Activated naive CD8-positive, alpha-beta T cell treated with anti-CD3 and anti-CD28 coated beads, Interleukin-2, amount 10 ng/mL, durations not matched to agents 7 days and 5 days (primary cell): ENCODE measurements at regions not wholly inside any gene's neighbourhood (a gene's known extent, or its start where the extent isn't known, plus 50 kb on each side); places are given as distances from the start of the nearest gene placed in this dataset.

Source experiments
- ATAC-seq: fragments of 150-1000 bp; cut with Tn5 transposase; one replicate; pipeline ENCODE4 v1.10.0; 2021; ENCODE audit warnings: low read depth, moderate library complexity
- POLR2A ChIA-PET: fragments of 350-600 bp; sonication (Branson Sonifier 250); formaldehyde crosslinking; loops from one replicate; lab custom pipeline; 2021; ENCODE audit warnings: antibody characterized with exemption; lab: Charles Lee
- DNase-seq: peaks from one replicate; pipeline ENCODE4 v3.0.0; 2021
- H3K27ac Mint-ChIP-seq: one replicate; pipeline ENCODE4 v1.8.0; 2022; ENCODE audit warnings: mild to moderate bottlenecking, mixed read lengths
- H3K27me3 Mint-ChIP-seq: one replicate; pipeline ENCODE4 v1.8.0; 2022; ENCODE audit warnings: mild to moderate bottlenecking, moderate library complexity, mixed read lengths
- H3K36me3 Mint-ChIP-seq: one replicate; pipeline ENCODE4 v1.8.0; 2021; ENCODE audit warnings: mild to moderate bottlenecking, mixed read lengths
- H3K4me1 Mint-ChIP-seq: one replicate; pipeline ENCODE4 v1.8.0; 2021; ENCODE audit warnings: mixed read lengths
- H3K4me3 Mint-ChIP-seq: one replicate; pipeline ENCODE4 v1.8.0; 2022; ENCODE audit warnings: mild to moderate bottlenecking, moderate library complexity, mixed read lengths
- H3K9me3 Mint-ChIP-seq: one replicate; pipeline ENCODE4 v1.8.0; 2021; ENCODE audit warnings: mixed read lengths

- no peaks in the 10 kb centered on the region for H3K36me3 Mint-ChIP-seq
- POLR2A ChIA-PET = no interaction called here
- ATAC-seq = no peak
- H3K9me3 Mint-ChIP-seq = no peaks in the 10 kb centered on the region
- no peak overlapping the region for H3K27ac Mint-ChIP-seq
- no peaks in the 10 kb centered on the region for H3K27me3 Mint-ChIP-seq
- no peak overlapping the region for H3K4me3 Mint-ChIP-seq
- no peak for DNase-seq
- no peaks in the 10 kb centered on the region for H3K4me1 Mint-ChIP-seq
Observed at GRCh38 chr12:84508851-84509260, 403.7 kb downstream of the SLC6A15 start.

- no peak for DNase-seq
- Mint-ChIP-seq H3K4me1 (no peaks in the 10 kb centered on the region), H3K27ac (no peak overlapping the region), H3K36me3 (no peaks in the 10 kb centered on the region), H3K4me3 (no peak overlapping the region), H3K27me3 (no peaks in the 10 kb centered on the region), H3K9me3 (no peaks in the 10 kb centered on the region)
- ATAC-seq = no peak
- POLR2A ChIA-PET = no interaction called here
Observed at GRCh38 chr12:84507956-84508850, 404.4 kb downstream of the SLC6A15 start.

- Mint-ChIP-seq H3K27ac (no peak overlapping the region), H3K4me1 (no peaks in the 10 kb centered on the region), H3K27me3 (no peaks in the 10 kb centered on the region), H3K4me3 (no peak overlapping the region), H3K9me3 (no peaks in the 10 kb centered on the region), H3K36me3 (no peaks in the 10 kb centered on the region)
- ATAC-seq (no peak), DNase-seq (no peak)
- POLR2A ChIA-PET = no interaction called here
Observed at GRCh38 chr12:84506282-84506681, 406.3 kb downstream of the SLC6A15 start.

GRCh38 chr12:84502907-84503787 is 409.5 kb downstream of the SLC6A15 start:
- no peak for DNase-seq
- Mint-ChIP-seq H3K9me3 (no peaks in the 10 kb centered on the region), H3K27me3 (no peaks in the 10 kb centered on the region), H3K4me3 (no peak overlapping the region), H3K27ac (no peak overlapping the region), H3K4me1 (no peaks in the 10 kb centered on the region), H3K36me3 (no peaks in the 10 kb centered on the region)
- ATAC-seq = no peak
- POLR2A ChIA-PET = no interaction called here

GRCh38 chr12:84502180-84502860 is 410.3 kb downstream of the SLC6A15 start:
- no peak for ATAC-seq
- H3K4me3 Mint-ChIP-seq = no peak overlapping the region
- POLR2A ChIA-PET = no interaction called here
- no peaks in the 10 kb centered on the region for H3K4me1 Mint-ChIP-seq
- no peaks in the 10 kb centered on the region for H3K36me3 Mint-ChIP-seq
- H3K27me3 Mint-ChIP-seq = no peaks in the 10 kb centered on the region
- no peaks in the 10 kb centered on the region for H3K9me3 Mint-ChIP-seq
- no peak for DNase-seq
- H3K27ac Mint-ChIP-seq = no peak overlapping the region

- Mint-ChIP-seq H3K9me3 (no peaks in the 10 kb centered on the region), H3K4me3 (no peak overlapping the region), H3K4me1 (no peaks in the 10 kb centered on the region), H3K27me3 (no peaks in the 10 kb centered on the region), H3K27ac (no peak overlapping the region), H3K36me3 (no peaks in the 10 kb centered on the region)
- ATAC-seq = no peak
- POLR2A ChIA-PET = no interaction called here
- DNase-seq = no peak
Observed at GRCh38 chr12:84497819-84498218, 414.8 kb downstream of the SLC6A15 start.

- Mint-ChIP-seq H3K4me1 (no peaks in the 10 kb centered on the region), H3K27ac (no peak overlapping the region), H3K4me3 (no peak overlapping the region), H3K9me3 (no peaks in the 10 kb centered on the region), H3K36me3 (no peaks in the 10 kb centered on the region), H3K27me3 (no peaks in the 10 kb centered on the region)
- POLR2A ChIA-PET = no interaction called here
- ATAC-seq (no peak), DNase-seq (no peak)
Observed at GRCh38 chr12:84495711-84496110, 416.9 kb downstream of the SLC6A15 start.

- DNase-seq = no peak
- no peaks in the 10 kb centered on the region for H3K9me3 Mint-ChIP-seq
- ATAC-seq = no peak
- H3K4me3 Mint-ChIP-seq = no peak overlapping the region
- H3K4me1 Mint-ChIP-seq = no peaks in the 10 kb centered on the region
- H3K27me3 Mint-ChIP-seq = no peaks in the 10 kb centered on the region
- H3K27ac Mint-ChIP-seq = no peak overlapping the region
- no peaks in the 10 kb centered on the region for H3K36me3 Mint-ChIP-seq
- POLR2A ChIA-PET = no interaction called here
Observed at GRCh38 chr12:84492351-84492883, 420.2 kb downstream of the SLC6A15 start.

- no peak overlapping the region for H3K27ac Mint-ChIP-seq
- DNase-seq (no peak), ATAC-seq (no peak)
- no peaks in the 10 kb centered on the region for H3K4me1 Mint-ChIP-seq
- no peaks in the 10 kb centered on the region for H3K27me3 Mint-ChIP-seq
- H3K9me3 Mint-ChIP-seq = peaks cover 1% of the 10 kb centered on the region
- H3K4me3 Mint-ChIP-seq = no peak overlapping the region
- POLR2A ChIA-PET = no interaction called here
- H3K36me3 Mint-ChIP-seq = no peaks in the 10 kb centered on the region
Observed at GRCh38 chr12:84484798-84485197, 427.8 kb downstream of the SLC6A15 start.

GRCh38 chr12:84480803-84481202 is 431.8 kb downstream of the SLC6A15 start:
- no peak for DNase-seq
- POLR2A ChIA-PET = no interaction called here
- peaks cover 1% of the 10 kb centered on the region for H3K9me3 Mint-ChIP-seq
- H3K36me3 Mint-ChIP-seq = no peaks in the 10 kb centered on the region
- H3K27ac Mint-ChIP-seq = no peak overlapping the region
- H3K4me1 Mint-ChIP-seq = no peaks in the 10 kb centered on the region
- no peak for ATAC-seq
- no peak overlapping the region for H3K4me3 Mint-ChIP-seq
- H3K27me3 Mint-ChIP-seq = no peaks in the 10 kb centered on the region

- DNase-seq = no peak
- POLR2A ChIA-PET = no interaction called here
- no peaks in the 10 kb centered on the region for H3K36me3 Mint-ChIP-seq
- no peak overlapping the region for H3K4me3 Mint-ChIP-seq
- H3K4me1 Mint-ChIP-seq = no peaks in the 10 kb centered on the region
- no peak overlapping the region for H3K27ac Mint-ChIP-seq
- ATAC-seq = no peak
- no peaks in the 10 kb centered on the region for H3K27me3 Mint-ChIP-seq
- H3K9me3 Mint-ChIP-seq = no peaks in the 10 kb centered on the region
Observed at GRCh38 chr12:84470361-84470760, 442.2 kb downstream of the SLC6A15 start.

GRCh38 chr12:84464616-84465015 is 448.0 kb downstream of the SLC6A15 start:
- Mint-ChIP-seq H3K27ac (no peak overlapping the region), H3K27me3 (no peaks in the 10 kb centered on the region), H3K4me1 (no peaks in the 10 kb centered on the region), H3K9me3 (peaks cover 1% of the 10 kb centered on the region), H3K4me3 (no peak overlapping the region), H3K36me3 (no peaks in the 10 kb centered on the region)
- ATAC-seq = no peak
- POLR2A ChIA-PET = no interaction called here
- DNase-seq = no peak

GRCh38 chr12:84463741-84464495 is 448.7 kb downstream of the SLC6A15 start:
- H3K27ac Mint-ChIP-seq = no peak overlapping the region
- no peak for ATAC-seq

More at GRCh38 chr12:84463741-84464495, 448.7 kb downstream of the SLC6A15 start:
- peaks cover 1% of the 10 kb centered on the region for H3K9me3 Mint-ChIP-seq
- POLR2A ChIA-PET = no interaction called here
- no peak overlapping the region for H3K4me3 Mint-ChIP-seq
- no peaks in the 10 kb centered on the region for H3K27me3 Mint-ChIP-seq
- no peaks in the 10 kb centered on the region for H3K36me3 Mint-ChIP-seq
- DNase-seq = no peak
- no peaks in the 10 kb centered on the region for H3K4me1 Mint-ChIP-seq
